Psoas muscle (tissue), 7 donors: ENCODE measurements at regions not wholly inside any gene's neighbourhood (a gene's known extent, or its start where the extent isn't known, plus 50 kb on each side); places are given as distances from the start of the nearest gene placed in this dataset.

Experiments used
- ATAC-seq, 4 donors: fragments of 200-7000 bp; cut with Tn5 transposase; one replicate each; pipeline ENCODE4 v1.9.1; 2020; ENCODE audit warnings: moderate library complexity in 3 of 4, mild to moderate bottlenecking in 2 of 4
- DNase-seq, 2 donors: peaks; one replicate each; pipeline ENCODE4 v3.0.0-alpha.2; 2020
- H3K27ac ChIP-seq: fragments of 200-600 bp; one replicate; pipeline ENCODE4 v1.8.0; 2022
- H3K27me3 ChIP-seq, 3 donors: fragments of 200-600 bp in 1 of 3; one replicate each; pipeline versions ENCODE4 v1.6.1 to v1.8.0; 2013 to 2022; ENCODE audit warnings: low read length in 2 of 3, mild to moderate bottlenecking in 2 of 3, moderate library complexity in 1 of 3; ENCODE audit not compliant: insufficient read depth in 3 of 3
- H3K36me3 ChIP-seq, 2 donors: fragments of 200-600 bp in 1 of 2; one replicate each; pipeline versions ENCODE4 v1.6.1 to v1.8.0; 2013 to 2022; ENCODE audit warnings: low read depth in 1 of 2, mild to moderate bottlenecking in 1 of 2, moderate library complexity in 1 of 2; ENCODE audit not compliant: insufficient read depth in 1 of 2
- H3K4me1 ChIP-seq: fragments of 200-600 bp; one replicate; pipeline ENCODE4 v1.8.0; 2022
- H3K4me3 ChIP-seq: fragments of 200-600 bp; one replicate; pipeline ENCODE4 v1.8.0; 2022; ENCODE audit warnings: mild to moderate bottlenecking
- H3K9me3 ChIP-seq: fragments of 200-600 bp; one replicate; pipeline ENCODE4 v1.8.0; 2022
- WGBS, 3 donors: extraction: QIAGEN DNeasy Blood & Tissue Kit; methylation state at CpG; one replicate each; pipeline versions ENCODE4 v1.1.6 to v1.1.7; 2013; 5-methylcytosine and 5-hydroxymethylcytosine counted together
- intact Hi-C, 2 donors: fragments of 100-400 bp; cut with DNase I; formaldehyde crosslinking; loops; one replicate each; pipeline versions ENCODE4 v1.11.0 to v1.14.2; 2022
- TF ChIP-seq, protein P1 (sequence below): fragments of 200-600 bp; IDR thresholded peaks from one replicate; pipeline ENCODE4 v1.8.0; 2022; ENCODE audit warnings: antibody characterized with exemption
- donor health status: healthy with polysubstance abuse.
- donor health status: DM: no; HTN: no; CAD: no; lungs with moderate emphysema.
- donor health status: Bipolar disorder and iron deficiency.
- donor health status: healthy.
- donor health status: DM: yes; HTN: yes; CAD: no.
- donor health status: DM: no; HTN: no; CAD: no.
- donor health status: DM: yes; HTN: yes; CAD: no.

DNA sequence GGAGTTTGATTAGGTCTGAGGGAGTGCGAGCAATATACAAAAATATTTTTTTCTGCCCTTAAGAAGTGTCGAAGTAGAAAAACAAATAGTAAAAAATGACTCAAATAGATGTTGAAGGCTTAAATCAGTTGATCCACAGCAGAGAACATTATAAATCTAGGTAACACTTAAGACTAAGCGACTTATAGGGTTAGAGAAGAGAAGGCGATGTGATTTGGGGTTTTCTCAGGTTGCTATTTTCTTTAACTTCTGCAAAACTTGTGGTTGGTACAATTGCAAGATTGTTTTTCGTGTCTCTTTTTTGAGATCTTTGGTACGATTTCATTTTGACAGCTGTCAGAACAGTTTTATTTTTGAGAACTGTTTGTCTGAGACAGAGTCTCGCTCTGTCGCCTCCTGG lies 1479.5 kb downstream of the PCDH7 start:
- DNase-seq (no peak), ATAC-seq (no peak)
- Histone ChIP-seq H3K9me3 (peaks cover 3% of the 10 kb centered on the region), H3K27me3 (no peaks in the 10 kb centered on the region), H3K4me1 (no peaks in the 10 kb centered on the region), H3K36me3 (no peaks in the 10 kb centered on the region), H3K4me3 (no peak overlapping the region), H3K27ac (no peak overlapping the region)
- intact Hi-C loops = no loop called here
- TF ChIP-seq, protein P1, sequence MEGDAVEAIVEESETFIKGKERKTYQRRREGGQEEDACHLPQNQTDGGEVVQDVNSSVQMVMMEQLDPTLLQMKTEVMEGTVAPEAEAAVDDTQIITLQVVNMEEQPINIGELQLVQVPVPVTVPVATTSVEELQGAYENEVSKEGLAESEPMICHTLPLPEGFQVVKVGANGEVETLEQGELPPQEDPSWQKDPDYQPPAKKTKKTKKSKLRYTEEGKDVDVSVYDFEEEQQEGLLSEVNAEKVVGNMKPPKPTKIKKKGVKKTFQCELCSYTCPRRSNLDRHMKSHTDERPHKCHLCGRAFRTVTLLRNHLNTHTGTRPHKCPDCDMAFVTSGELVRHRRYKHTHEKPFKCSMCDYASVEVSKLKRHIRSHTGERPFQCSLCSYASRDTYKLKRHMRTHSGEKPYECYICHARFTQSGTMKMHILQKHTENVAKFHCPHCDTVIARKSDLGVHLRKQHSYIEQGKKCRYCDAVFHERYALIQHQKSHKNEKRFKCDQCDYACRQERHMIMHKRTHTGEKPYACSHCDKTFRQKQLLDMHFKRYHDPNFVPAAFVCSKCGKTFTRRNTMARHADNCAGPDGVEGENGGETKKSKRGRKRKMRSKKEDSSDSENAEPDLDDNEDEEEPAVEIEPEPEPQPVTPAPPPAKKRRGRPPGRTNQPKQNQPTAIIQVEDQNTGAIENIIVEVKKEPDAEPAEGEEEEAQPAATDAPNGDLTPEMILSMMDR = no peak
- WGBS, 3 donors = 75 to 91% (median 85%) methylated on average over 8 of the region's 8 CpGs

DNA sequence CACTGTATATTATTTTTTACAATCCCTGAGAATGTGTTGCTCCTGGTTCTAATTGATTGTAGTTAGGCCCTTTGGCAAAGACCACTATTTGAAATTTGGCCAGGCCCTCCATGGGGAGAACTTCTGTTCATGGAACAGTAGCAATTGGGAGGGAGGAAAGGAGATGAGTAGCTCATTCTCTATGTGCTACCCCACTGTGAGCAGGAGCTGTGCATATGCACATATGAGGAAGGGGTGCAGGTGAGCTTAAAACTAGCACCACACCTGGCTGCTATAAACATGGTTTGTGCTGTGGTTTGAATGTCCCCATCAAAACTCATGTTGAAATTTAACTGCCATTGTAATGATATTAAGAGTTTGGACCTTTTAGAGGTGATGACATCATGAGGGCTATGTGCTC lies 1483.2 kb downstream of the PCDH7 start:
- intact Hi-C loops = no loop called here
- H3K9me3 ChIP-seq = peaks cover 3% of the 10 kb centered on the region
- ATAC-seq (no peak), DNase-seq (no peak)
- no peaks in the 10 kb centered on the region for H3K27me3 ChIP-seq
- H3K27ac ChIP-seq = no peak overlapping the region
- H3K36me3 ChIP-seq = no peaks in the 10 kb centered on the region
- H3K4me3 ChIP-seq = no peak overlapping the region
- TF ChIP-seq, protein P1 = no peak
- H3K4me1 ChIP-seq = no peaks in the 10 kb centered on the region

DNA sequence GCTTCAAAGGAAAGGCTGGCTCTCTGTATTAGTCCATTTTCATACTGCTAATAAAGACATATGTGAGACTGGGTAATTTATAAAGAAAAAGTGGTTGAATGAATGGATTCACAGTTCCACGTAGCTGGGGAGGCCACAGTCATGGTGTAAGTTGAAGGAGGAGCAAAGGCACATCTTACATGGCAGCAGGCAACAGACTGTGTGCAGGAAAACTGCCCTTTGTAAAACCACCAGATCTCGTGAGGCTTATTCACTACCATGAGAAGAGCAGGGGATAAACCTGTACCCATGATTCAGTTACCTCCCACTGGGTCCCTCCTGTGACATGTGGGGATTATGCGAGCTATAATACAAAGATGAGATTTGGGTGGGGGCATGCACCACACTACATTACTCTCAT lies 1486.6 kb downstream of the PCDH7 start:
- 75 to 83% (median 78%) methylated on average over 3 of the region's 3 CpGs for WGBS, 3 donors
- H3K27me3 ChIP-seq = no peaks in the 10 kb centered on the region
- ATAC-seq = no peak
- no peak overlapping the region for H3K27ac ChIP-seq
- TF ChIP-seq, protein P1 = no peak
- no peak for DNase-seq
- no peak overlapping the region for H3K4me3 ChIP-seq
- intact Hi-C loops = no loop called here
- H3K9me3 ChIP-seq = no peaks in the 10 kb centered on the region
- no peaks in the 10 kb centered on the region for H3K36me3 ChIP-seq
- no peaks in the 10 kb centered on the region for H3K4me1 ChIP-seq

DNA sequence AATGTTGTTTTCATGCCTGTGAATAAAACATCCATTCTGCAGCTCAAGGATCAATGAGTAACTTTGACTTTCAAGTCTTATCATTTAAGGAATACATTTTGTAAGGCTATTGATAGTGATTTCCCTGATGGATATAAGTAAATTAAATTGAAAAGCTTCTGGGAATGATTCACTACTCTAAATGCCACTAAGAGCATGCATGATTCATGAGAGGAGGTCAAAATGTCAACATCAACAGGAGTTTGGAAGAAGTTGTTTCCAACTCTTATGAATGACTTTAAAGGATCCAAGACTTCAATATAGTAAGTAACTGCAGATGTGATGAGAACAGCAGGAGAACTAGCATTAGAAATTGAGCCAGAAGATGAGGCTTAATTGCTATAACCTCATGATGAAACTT lies 1487.3 kb downstream of the PCDH7 start:
- no peak for ATAC-seq
- H3K4me3 ChIP-seq = no peak overlapping the region

DNA sequence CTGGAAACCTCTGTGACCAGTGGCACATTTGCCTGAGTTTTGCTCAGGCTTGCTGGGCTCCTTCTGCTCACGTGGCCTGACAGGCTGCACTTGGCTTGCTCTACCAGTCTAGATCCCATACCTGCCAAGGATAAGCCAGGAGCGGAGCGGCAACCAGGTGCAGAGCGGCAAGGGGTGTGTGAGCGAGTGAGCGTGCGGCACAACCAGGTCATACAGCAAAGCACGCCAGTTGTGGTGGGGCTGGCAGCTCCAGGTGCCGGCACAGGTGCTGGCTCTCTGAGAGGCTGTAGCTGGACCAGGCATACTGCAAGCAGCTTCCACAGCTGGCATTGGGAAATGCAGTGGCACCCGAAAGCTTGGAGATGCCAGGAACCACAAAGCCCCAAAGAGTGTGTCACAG lies 1495.1 kb downstream of the PCDH7 start:
- TF ChIP-seq, protein P1 = no peak
- ATAC-seq (no peak), DNase-seq (no peak)
- Histone ChIP-seq H3K4me1 (no peaks in the 10 kb centered on the region), H3K27ac (no peak overlapping the region), H3K9me3 (no peaks in the 10 kb centered on the region), H3K4me3 (no peak overlapping the region), H3K27me3 (no peaks in the 10 kb centered on the region), H3K36me3 (no peaks in the 10 kb centered on the region)
- intact Hi-C loops = no loop called here
- WGBS, 3 donors = 76 to 88% (median 82%) methylated on average over 10 of the region's 10 CpGs

More for the DNA sequence above, 1487.3 kb downstream of the PCDH7 start:
- intact Hi-C loops = no loop called here
- TF ChIP-seq, protein P1 = no peak
- H3K9me3 ChIP-seq = no peaks in the 10 kb centered on the region
- no peaks in the 10 kb centered on the region for H3K4me1 ChIP-seq
- H3K36me3 ChIP-seq = no peaks in the 10 kb centered on the region
- DNase-seq = no peak
- H3K27ac ChIP-seq = no peak overlapping the region
- H3K27me3 ChIP-seq = no peaks in the 10 kb centered on the region
